Middle frontal gyrus (tissue), 1 donor: ENCODE measurements at regions not wholly inside any gene's neighbourhood (a gene's known extent, or its start where the extent isn't known, plus 50 kb on each side); places are given as distances from the start of the nearest gene placed in this dataset.

ENCODE experiments used
- DNase-seq: peaks from one replicate; pipeline ENCODE4 v3.0.0-alpha.2; 2015; ENCODE audit warnings: low spot score; ENCODE audit errors: extremely low spot score

- DNase-seq, result no peak
Observed at GRCh38 chr6:132936646-132937045, 122.3 kb downstream of the RPS12 start.

GRCh38 chr6:132937466-132937906, 123.1 kb downstream of the RPS12 start:
- DNase-seq, result no peak

- DNase-seq, result no peak
Observed at GRCh38 chr6:132948889-132949288, 134.5 kb downstream of the RPS12 start.

- DNase-seq, result no peak
Observed at GRCh38 chr6:132950566-132950965, 136.2 kb downstream of the RPS12 start.

GRCh38 chr6:132952031-132952867, 137.9 kb downstream of the RPS12 start:
- no peak for DNase-seq

- no peak for DNase-seq
Observed at GRCh38 chr6:132952986-132953385, 138.6 kb downstream of the RPS12 start.

- DNase-seq, result no peak
Observed at GRCh38 chr6:132954222-132954621, 139.9 kb downstream of the RPS12 start.

- no peak for DNase-seq
Observed at GRCh38 chr6:132954936-132955335, 140.6 kb downstream of the RPS12 start.

- DNase-seq, result no peak
Observed at GRCh38 chr6:132959639-132960326, 145.4 kb downstream of the RPS12 start.

- no peak for DNase-seq
Observed at GRCh38 chr6:132960720-132961119, 146.4 kb downstream of the RPS12 start.

GRCh38 chr6:132961122-132961521, 146.8 kb downstream of the RPS12 start:
- no peak for DNase-seq

GRCh38 chr6:132961610-132962009, 147.2 kb downstream of the RPS12 start:
- no peak for DNase-seq

- no peak for DNase-seq
Observed at GRCh38 chr6:132962936-132963868, 148.8 kb downstream of the RPS12 start.

GRCh38 chr6:132964101-132964867, 149.9 kb downstream of the RPS12 start:
- DNase-seq, result no peak

- no peak for DNase-seq
Observed at GRCh38 chr6:132964868-132965382, 150.6 kb downstream of the RPS12 start.

GRCh38 chr6:132967871-132968270, 153.5 kb downstream of the RPS12 start:
- no peak for DNase-seq

- DNase-seq, result no peak
Observed at GRCh38 chr6:132968419-132968950, 154.1 kb downstream of the RPS12 start.

- DNase-seq, result no peak
Observed at GRCh38 chr6:132969196-132969595, 154.8 kb downstream of the RPS12 start.

GRCh38 chr6:132971676-132972075, 157.3 kb downstream of the RPS12 start:
- no peak for DNase-seq

- DNase-seq, result no peak
Observed at GRCh38 chr6:132972254-132972653, 157.9 kb downstream of the RPS12 start.
